VCaP (cell line): ENCODE measurements at regions not wholly inside any gene's neighbourhood (a gene's known extent, or its start where the extent isn't known, plus 50 kb on each side); places are given as distances from the start of the nearest gene placed in this dataset.

Source experiments
- H3K27ac ChIP-seq: fragments of 450-650 bp; 2 replicates; pipeline ENCODE4 v1.5.1; 2017
- TF ChIP-seq, protein P1 (sequence below): fragments of 450-650 bp; conservative IDR thresholded peaks from 2 replicates; pipeline ENCODE4 v1.5.1; 2017; ENCODE audit warnings: mild to moderate bottlenecking, moderate library complexity

DNA sequence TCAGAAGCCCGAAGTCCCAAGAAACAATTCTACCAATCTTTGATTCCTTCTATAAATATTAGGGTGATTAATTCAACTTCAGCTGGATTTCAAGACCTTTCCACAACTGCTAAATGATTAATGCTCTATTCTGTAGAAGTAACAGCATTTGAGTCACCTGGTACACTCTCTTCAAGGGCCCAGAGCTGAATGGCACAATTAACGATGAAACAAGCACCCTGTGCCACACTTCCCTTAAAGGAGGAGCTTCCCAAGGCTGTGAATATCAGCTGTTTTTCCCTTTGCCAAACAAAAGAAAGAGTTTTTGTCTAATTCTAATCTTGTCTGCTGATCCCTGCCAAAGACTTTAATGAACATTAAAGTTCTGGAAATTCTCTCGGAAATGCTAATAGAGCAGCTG is 56.0 kb downstream of the BOD1L2 start:
- TF ChIP-seq, protein P1, sequence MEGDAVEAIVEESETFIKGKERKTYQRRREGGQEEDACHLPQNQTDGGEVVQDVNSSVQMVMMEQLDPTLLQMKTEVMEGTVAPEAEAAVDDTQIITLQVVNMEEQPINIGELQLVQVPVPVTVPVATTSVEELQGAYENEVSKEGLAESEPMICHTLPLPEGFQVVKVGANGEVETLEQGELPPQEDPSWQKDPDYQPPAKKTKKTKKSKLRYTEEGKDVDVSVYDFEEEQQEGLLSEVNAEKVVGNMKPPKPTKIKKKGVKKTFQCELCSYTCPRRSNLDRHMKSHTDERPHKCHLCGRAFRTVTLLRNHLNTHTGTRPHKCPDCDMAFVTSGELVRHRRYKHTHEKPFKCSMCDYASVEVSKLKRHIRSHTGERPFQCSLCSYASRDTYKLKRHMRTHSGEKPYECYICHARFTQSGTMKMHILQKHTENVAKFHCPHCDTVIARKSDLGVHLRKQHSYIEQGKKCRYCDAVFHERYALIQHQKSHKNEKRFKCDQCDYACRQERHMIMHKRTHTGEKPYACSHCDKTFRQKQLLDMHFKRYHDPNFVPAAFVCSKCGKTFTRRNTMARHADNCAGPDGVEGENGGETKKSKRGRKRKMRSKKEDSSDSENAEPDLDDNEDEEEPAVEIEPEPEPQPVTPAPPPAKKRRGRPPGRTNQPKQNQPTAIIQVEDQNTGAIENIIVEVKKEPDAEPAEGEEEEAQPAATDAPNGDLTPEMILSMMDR = no peak
- H3K27ac ChIP-seq = no peak overlapping the region

DNA sequence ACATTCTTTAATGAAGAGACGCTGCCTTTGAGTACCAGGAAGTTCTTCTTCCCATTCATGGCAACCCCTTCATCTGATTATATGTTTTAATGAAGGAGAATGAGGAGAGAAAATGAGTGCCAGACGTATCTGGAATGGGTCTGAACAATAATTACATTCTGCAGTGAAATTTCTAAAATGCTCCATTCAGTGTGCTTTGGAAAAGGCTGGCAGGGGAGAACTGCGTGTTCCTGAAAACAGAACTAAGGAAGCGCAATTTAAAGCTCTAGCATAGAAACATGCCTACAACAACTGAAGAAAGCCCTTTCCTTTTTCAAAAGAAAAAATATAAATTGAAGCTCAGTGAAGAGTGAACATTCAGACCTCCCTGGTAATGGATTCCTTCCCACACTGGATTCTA is 58.8 kb downstream of the BOD1L2 start:
- TF ChIP-seq, protein P1 = no peak
- H3K27ac ChIP-seq = no peak overlapping the region

DNA sequence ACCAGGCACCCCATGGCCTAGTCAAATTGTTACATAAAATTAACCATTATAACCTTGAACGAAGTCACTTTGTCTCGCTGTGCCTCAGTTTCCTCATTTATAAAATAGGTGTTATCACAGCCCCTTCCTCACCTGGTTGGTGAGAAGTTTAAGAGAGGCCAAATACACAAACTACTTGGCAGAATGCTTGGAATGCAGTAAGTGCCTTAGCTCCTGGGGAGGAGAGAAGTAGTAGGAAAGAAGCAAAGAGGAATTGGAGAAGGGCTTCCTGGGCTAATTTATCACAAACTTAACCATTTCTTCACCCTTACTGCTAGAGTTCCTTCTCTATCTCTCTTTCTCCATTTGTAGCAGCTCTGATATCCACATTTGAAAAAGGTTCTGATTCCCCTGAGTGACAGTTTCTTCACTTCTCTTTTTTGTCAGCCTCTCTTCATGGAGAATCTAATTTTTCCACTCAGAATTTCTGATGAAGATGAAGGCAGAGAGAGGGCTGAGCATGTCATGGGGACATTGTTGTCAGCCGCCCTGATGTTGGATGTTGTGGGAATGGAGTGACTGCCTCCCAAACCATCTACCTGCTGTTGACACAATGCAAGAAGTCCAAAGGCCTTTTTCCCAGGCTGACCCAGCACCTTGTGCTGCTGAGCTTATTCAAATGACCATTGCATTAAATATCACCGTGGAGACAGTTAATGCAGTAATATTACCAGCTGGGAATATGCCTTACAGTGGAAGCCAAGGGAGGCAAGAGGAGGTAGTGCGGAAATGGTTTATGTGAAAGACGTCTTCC is 60.4 kb downstream of the BOD1L2 start:
- H3K27ac ChIP-seq = no peak overlapping the region
- TF ChIP-seq, protein P1 = no peak

DNA sequence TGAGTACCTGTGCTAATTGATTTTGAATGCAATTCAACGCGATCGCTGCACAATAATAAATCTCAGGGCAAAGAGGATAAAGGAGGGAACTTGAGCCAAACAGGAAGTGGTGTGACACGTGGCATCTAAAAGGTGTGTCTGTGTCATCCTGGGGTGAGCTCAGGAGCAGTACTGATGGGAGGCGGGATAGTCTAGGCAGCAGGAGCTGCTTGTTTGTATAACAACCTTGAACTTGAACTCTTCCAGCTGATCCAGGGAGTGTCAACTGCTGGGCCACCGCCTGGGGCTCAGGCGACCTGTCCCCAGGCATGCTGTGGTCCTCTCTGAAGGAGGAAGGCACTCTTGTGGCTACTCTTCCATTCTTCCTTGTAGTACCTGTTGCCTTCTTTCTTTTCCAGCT is 61.2 kb downstream of the BOD1L2 start:
- TF ChIP-seq, protein P1 = no peak
- no peak overlapping the region for H3K27ac ChIP-seq

DNA sequence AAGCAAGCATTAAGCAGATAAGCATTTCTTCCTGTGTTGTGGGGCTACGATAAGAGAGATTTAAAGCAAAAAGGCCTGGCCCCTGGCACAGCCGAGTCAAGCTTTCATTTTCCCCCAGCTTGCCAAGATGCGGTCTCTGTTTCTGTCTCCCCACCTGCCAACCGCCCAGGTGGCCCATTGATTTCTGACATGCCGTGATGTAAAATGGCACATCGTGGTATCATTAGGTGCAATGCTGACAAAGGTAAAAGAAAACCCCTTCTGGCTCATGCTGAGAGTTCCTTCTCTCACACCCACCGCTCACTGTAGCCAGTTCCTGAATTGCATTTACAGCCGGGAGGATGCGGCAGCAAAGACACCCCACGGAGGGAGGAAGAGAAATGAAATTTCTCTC is 62.8 kb downstream of the BOD1L2 start:
- H3K27ac ChIP-seq = no peak overlapping the region
- TF ChIP-seq, protein P1 = no peak

DNA sequence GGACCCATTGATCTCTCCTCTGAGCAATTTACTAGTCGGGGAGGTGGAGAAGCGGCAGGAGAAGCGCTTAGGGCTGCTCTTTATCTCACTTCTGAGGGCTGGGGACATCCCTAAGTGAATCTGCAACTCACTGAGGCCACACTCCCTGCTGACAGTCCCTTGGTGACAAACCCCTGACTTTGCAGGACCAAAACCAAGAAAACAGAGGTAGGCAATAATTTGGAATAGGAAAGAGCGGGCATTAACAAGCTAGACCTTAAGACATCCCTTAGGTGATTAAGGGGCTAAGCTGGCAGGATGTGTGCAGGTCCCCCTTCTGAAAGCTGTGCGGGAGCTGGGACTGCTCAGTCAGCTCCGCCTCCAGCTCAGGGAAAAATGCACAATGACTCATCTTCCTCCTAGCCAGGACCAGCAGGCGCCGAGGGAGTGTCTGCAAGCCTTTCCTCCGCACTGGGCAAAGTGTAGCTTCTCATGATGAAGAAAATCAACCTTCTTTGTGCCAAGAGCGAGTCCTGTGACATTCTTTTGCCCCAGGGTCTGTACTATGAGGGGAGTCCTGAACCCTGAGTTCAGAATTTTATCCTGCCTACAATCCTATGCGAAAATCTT is 63.3 kb downstream of the BOD1L2 start:
- TF ChIP-seq, protein P1 = no peak
- H3K27ac ChIP-seq = no peak overlapping the region

DNA sequence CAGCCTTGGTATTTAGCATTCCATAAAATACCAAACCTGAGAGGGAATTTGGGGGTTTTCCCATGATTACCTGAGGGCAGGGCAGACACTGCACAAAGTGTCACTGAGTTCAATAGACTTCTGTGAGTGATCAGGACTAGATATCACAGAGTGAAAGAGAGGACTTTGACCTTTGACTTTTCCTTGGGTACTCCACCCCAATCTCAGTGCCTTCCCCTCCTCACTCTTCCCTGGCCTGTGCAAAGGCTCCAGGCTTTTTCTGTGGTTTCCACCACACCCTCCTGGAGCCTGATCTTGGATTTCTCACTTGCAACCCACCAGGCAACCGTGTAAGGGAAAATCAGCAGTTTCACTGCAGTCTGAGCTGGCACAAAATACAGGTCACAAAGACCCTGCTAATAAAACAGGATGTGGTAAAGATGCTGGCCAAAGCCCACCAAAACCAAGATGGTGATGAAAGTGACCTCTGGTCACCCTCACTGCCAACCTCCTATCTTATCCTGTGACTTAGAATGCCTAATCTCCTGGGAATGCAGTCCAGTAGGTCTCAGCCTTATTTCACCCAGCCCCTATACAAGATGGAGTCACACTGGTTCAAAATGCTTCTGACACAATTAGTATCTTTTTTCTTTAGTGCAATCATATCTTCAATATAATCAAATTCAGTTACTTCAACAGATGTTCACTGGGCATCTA is 64.0 kb downstream of the BOD1L2 start:
- H3K27ac ChIP-seq = no peak overlapping the region
- TF ChIP-seq, protein P1 = no peak
